PC-3 (cell line): ENCODE measurements at regions not wholly inside any gene's neighbourhood (a gene's known extent, or its start where the extent isn't known, plus 50 kb on each side); places are given as distances from the start of the nearest gene placed in this dataset.

Experiments
- CTCF ChIP-seq: fragments of 300-600 bp; sonication (generic); conservative IDR thresholded peaks from 2 replicates; pipeline ENCODE4 v1.5.1; 2017; ENCODE audit warnings: antibody characterized with exemption, low read depth, mild to moderate bottlenecking, low read length
- EZH2 ChIP-seq: fragments of 300-600 bp; sonication (generic); IDR thresholded peaks from one replicate; pipeline ENCODE4 v1.6.1; 2017; ENCODE audit warnings: antibody characterized with exemption, mild to moderate bottlenecking, low read length; ENCODE audit not compliant: unreplicated experiment
- EZH2phosphoT487 ChIP-seq: fragments of 300-600 bp; sonication (generic); IDR thresholded peaks from 2 replicates; pipeline ENCODE4 v1.6.1; 2018; ENCODE audit warnings: mild to moderate bottlenecking, antibody characterized with exemption, low read length, borderline replicate concordance

DNA sequence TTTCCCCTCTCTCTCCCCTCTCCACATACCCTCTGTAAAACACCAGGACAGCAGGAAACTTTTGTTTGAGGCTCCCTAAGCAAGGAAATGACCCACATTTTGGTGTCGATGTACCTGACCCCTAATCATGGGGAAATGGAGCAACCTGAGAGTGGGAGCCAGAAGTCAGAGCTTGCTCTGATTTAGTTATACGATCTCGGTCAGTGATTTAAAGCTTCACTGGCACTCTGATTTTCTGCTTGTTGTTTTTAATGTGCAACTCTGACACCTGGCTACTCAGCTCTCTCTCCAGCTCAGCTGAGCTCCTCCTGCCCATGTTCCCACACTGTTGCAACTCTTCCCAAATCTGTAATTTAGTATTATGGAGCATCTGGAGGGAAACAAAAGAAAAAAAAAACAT, 408.6 kb downstream of the ADAM29 start:
- TF ChIP-seq CTCF (no peak), EZH2 (no peak), EZH2phosphoT487 (no peak)
